ENCODE measurements at regions not wholly inside any gene's neighbourhood (a gene's known extent, or its start where the extent isn't known, plus 50 kb on each side); places are given as distances from the start of the nearest gene placed in this dataset.

DNA sequence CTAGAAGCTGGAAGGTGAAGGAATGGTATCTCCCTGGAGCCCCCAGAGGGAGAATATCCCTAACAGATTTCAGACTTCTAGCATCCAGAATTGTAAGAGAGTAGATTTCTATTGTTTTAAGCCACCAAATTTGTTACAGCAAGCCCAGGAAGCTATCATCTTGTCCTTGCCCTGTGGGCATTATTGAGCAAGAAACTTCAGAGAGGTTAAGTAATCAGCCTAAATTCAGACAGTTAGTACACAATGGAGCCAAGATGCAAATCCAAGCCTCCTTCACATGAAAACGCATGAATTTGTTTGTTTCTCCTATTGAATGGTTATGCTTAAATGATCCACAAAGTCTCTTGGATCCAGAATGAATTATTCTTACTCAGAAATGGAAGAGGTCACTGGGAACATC lies 55.2 kb upstream of the TRIB2 start:
- no peak for DNase-seq

DNA sequence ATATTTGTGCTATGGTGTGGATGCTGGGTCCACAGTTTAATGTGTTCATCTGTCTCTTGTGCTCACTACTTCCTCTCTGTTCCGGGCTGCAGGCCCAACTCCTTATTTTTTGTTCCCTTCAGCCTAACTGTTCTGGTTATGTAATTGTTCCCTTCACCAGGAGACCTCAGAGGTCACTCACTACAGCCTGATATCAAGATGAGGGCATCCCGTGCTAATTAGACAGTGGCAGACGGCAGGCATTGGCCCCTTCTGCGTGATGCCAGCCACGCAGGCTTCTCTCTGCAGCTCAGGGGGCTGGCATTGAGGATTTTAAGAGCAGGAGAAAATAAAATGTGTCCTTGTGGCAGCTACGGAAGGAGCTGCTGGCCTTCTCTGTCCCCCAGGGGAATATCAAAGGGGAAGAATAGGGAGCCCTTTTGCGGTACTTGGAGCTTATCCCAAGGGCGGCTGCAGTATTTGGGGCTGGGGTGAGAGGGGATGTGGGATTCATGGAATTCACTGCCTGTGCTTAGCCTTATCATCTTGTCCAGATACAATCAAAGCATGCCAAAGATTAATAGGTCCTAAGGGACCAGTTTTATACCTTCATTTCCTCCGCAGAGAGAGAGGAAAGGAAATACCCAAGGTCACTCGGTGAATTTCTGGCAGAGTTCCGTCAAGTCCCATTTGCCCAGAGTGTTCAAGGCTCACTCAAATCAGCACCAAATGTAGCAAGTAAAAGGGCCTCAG lies 53.3 kb upstream of the TRIB2 start:
- no peak for DNase-seq

DNA sequence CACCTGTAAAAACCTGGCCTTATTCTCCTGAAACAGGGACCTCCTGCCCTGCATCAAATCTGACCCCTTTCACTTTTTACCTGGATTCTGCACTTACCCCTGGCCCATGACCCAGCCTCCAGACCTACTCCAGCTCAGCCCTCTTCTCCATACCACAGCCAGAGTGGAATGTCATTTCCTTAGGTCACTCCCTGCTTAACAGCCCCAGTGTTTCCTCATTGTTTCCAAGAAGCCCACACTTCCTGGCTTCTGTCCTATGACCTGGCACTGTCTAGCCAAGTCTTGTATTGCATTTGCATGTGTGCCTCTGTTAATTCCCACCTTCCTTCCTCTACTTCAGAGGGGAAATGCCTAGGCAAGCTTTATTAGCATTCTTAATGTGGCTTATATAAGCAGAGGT lies 51.4 kb upstream of the TRIB2 start:
- DNase-seq = no peak

DNA sequence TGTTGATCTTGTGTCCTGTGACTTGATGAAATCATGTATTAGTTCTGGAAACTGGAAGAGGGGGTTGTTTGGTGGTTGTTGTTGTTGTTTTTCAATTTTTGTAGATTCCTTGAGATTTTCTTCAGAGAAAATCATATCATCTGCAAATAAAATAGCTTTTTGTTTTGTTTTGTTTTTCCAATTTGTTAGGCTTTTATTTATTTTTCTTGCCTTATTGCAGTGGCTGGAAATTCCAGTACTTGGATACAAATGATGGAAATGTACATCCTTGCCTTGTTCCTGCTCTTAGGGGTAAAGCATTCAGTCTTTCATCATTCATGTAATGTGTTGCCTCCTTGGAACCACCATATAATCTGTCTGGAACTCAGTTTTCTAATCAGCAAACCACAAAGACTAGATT lies 50.3 kb upstream of the TRIB2 start:
- DNase-seq = no peak

Measured in NCI-H748 treated with DMSO at 0.1 percent for 48 hours (cell line).